Head of caudate nucleus (tissue), 42 donors: ENCODE measurements at regions not wholly inside any gene's neighbourhood (a gene's known extent, or its start where the extent isn't known, plus 50 kb on each side); places are given as distances from the start of the nearest gene placed in this dataset.
"Not testable (repeated sequence)": the region's sequence is repeated elsewhere in the genome, so short reads cannot be mapped to it uniquely, and the experiment has no call there.

ENCODE experiments used
- DNase-seq, 42 donors: peaks; one replicate each; pipeline versions ENCODE4 v3.0.0 to v3.0.0-alpha.2; 2020 to 2021; ENCODE audit warnings: mixed read lengths in 7 of 42
- intact Hi-C: fragments of 100-400 bp; cut with DNase I; formaldehyde crosslinking; loops from one replicate; pipeline ENCODE4 v1.15.0; 2022

DNA sequence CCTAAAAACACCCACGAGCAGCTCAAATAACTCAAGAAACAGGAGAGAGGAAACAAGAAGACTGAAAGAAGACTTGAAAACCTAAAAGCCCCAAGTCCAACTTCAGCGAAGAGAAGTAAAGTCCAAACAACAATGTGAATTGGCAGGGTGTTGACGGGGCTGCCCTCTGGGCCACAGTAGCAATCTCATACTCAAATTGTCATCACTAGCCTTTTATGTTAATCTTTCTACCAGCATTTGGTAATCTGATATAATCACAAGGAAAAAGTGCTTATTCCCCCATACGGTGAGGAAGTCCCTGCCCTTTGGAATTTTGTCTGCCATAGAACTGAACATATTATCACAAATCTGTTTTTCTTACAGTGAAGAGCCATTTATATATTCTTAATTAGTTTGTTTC, 51.5 kb upstream of the IFNE start:
- intact Hi-C loops = no loop called here
- DNase-seq = no peak

DNA sequence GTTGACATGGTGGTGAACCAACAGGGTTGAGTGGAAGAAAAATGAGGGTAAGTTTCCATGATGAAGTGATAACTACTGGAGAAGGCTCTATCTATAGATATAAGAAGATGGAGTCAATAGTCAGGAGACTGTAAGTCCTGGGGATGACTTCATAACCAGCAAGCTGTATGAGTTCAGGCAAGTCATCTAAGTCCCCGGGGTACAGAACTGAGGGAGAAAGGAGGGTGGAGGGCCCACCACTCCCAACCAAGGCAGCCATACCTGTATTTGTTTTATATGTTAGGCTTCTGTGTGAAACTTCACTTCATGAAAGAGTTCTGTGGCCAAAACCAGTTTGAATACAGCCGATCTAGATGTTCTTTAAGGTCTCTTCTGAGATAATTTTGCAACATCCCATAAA, 53.3 kb upstream of the IFNE start:
- intact Hi-C loops = no loop called here
- no peak for DNase-seq

DNA sequence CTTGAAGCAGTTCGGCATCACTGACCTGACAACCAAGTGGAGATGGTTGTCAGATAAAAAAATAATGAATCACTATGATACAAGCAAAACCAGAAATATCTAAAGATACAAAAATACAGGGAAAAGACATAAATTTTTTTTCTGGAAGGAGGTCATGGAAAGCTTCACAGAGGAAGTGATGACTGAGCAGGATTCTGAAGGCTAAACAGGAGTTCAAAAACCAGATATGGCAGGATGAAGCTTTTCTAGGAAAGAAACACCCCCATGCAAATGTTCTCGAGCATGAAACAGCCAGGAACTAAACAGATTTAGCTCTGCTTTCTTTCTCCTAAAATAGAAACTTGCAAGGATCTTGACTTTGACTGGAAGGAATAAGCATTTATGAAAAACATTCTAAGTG, 60.7 kb upstream of the IFNE start:
- DNase-seq = no peak
- intact Hi-C loops = no loop called here

DNA sequence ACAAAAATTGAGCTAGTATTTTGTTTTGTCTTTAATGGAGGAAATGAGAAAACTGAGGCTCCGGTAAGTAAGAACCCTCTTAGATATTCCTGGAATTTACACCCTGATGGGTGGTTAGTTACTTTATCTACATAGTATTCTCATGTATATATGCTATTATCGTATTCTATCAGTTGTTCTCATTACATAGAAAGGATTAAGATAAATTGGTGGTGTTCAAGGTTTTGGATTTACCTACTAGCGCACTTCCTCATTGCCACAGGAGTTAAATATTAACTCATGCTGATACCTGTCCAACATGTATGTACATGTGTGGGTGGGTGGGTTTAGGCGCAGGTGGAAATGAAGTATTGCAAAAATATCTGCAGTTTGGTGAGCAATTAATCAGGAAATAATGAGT, 61.1 kb upstream of the IFNE start:
- no peak for DNase-seq
- intact Hi-C loops = no loop called here

DNA sequence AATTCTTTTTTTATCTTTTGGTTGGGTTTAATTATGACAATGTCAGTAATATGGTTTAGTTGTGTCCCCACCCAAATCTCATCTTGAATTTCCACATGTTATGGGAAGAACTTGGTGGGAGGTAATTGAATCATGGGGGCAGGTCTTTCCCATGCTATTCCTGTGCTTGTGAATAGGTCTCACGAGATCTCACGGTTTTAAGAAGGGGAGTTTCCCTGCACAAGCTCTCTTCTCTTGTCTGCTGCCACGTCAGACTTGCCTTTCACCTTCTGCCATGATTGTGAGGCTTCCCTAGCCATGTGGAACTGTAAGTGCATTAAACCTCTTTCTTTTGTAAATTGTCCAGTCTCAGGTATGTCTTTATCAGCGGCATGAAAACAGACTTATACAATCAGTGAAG, 61.7 kb upstream of the IFNE start:
- intact Hi-C loops, DNase-seq: not testable (repeated sequence)

DNA sequence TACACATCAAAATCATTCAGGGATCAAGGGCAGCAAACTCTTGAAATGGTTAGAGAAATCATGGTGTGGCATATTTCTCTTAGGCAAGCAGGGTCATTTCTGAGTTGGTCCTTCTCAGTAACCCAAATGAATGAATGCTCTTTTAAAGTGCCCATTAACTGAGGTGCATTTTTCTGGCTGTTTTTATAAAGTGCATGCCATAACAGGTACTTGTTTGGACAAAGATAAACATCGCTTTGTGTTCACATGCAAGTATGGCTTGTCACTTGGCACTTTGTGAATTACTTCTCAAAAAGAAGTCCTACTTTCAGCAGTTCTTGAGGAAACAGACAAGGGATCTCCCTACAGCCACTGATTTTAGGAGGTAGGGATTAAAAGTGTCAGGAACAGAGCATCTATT, 64.8 kb upstream of the IFNE start:
- intact Hi-C loops = no loop called here
- no peak for DNase-seq

DNA sequence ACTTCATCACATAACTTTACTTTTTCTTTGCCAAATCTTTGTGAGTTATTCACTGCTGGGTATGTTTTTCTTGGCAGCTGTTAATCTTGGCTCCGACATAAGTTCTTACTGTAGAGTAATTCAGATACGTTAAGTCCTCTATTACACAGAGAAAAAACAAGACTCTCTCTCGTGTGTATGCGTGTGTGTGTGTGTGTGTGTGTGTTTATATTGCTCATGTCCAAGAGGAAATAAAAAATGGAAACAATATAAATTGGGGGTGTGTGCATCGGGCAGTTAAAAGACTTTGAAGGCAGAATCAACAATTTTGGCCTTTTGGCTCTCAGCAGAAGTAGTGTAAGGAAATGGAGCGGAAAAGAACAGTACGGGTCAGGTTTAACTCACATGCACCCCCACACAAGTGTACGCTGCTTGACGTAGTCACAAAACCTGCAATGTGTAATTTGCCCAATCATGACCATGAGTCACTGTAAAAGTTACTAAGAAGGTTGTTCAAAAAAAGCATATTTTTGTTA, 67.2 kb upstream of the IFNE start:
- intact Hi-C loops = no loop called here
- no peak for DNase-seq

DNA sequence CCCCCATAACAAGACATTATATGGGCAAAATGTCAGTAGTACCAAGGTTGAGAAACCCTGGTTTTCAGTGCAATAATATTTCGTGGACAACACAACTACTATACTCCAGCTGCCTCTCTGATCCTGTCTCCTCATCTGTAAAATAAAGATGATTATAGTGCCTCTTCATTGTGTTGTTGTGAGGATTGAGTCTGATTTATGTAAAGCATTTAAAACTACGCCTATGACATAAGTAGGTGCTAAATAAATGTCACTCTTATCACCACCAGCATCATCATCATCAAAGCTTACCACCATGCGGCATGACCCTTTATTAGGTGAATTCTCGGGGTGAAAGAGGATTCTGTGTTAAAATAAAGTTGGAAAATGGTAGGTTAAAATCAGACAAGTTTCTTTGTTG, 67.8 kb upstream of the IFNE start:
- no peak for DNase-seq
- intact Hi-C loops = no loop called here

DNA sequence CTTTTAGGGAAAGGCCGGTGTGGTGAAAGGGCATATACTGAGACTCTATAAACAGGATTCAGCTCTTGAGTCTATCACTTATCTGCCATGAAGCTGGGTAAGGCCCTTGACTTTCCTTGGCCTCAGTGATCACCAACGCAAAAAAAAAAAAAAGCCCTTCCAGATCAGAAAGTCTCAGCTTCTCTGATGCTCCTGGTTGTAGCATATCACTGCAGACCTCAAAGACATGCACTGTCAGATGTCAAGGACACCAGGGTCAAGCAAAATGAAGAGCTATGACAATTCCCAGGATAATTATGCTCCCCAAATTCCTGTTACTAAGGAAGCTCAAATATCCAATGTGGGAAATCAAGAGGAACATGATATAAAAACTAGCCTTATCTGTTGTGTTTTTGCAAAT, 68.3 kb upstream of the IFNE start:
- intact Hi-C loops = no loop called here
- DNase-seq = no peak

DNA sequence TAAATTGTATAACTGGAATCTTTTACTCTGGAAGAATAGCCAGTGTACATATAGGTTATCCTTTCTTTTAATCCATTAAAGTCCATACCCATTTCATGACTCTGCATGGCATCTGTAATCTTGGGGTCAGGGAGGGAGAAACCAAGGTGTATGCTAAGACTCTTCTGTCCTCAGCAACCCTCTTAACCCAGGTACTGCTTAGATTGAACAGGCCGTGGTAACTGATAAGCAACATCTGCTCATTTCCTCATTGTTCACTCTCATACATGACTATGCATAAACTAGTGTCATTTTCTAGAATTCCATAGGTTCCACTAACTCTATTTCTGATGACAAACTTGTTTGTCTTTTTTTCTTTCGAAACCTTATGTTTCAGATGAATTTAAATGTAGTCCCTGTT, 69.3 kb upstream of the IFNE start:
- intact Hi-C loops = no loop called here
- no peak for DNase-seq

DNA sequence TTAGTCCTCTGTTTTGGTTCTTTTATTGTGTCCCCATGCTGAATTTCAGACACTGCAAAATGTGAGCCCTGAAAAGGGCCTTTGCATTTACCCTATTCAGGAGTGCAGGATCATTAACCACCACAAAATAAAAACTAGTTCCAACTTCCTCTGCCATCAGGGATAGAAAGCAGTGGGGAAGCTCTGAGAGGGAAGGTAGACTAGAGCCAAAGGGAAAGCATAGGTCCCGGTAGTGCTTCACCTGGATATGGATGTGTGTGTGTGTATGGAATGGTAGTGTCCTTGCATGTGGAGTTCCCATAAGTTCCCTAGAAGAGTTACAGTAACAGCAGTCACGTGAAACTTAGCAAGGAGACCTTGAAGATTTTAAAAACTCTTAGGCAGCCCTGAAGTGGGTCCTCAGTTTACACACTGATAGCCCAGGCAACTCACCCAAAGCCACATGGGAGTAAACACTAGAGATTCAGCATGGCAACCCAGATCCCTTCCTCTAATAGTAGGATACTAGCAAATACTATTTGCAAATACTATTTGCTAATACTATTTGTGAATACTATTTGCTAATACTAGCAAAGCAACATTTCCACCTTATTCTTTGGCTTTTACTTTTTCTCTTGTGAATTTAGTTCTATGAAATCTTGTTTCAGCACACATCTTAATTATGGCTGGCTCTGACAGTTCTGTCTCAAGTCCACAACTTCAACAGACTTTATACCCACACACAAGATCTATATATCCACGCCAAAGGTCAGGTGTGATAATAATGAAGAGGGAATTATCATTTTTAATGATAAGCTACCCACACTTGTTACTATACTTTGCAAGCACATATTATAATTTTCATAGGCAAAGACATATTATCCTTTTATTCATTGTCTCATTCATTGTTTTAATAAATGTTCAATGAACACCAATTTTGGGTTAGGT, 70.4 kb upstream of the IFNE start:
- intact Hi-C loops = no loop called here
- DNase-seq = no peak

DNA sequence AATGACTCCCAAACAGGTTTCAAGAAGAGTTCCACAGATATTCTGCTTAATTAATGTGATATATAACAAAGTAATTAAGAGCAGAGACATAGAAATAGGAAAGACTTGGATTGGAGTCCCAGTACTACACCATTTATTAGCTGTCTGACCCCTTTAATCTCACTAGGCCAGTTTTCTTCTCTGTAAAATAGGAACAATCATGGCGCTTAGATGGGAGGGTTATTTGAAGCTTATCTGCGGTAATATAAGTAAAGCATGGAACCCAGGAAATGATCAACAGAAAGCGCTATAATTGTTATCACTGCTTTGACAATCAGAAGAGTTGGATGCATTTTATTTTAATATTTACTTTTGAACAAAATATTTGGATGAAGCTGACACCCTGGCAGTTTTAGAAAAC, 71.3 kb upstream of the IFNE start:
- no peak for DNase-seq
- intact Hi-C loops = no loop called here

DNA sequence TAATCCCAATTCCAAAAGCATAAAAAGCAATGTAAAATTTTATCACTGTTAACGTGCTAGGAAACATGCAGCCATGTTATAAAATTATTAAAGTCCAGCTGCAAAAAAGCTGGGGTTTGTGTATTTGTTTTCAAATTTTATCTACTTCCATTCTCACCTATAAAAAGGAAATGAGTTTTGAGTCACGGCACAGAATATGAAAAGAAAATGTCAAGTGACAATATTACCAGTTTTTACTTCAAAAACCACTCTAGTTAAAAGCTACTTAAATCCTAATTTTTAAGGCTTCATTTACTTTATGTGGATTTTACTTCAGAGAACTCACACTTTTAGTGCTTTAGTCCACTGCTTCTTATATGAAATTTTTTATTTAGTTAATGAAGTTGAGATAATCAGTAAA, 72.7 kb upstream of the IFNE start:
- DNase-seq = no peak
- intact Hi-C loops = no loop called here

DNA sequence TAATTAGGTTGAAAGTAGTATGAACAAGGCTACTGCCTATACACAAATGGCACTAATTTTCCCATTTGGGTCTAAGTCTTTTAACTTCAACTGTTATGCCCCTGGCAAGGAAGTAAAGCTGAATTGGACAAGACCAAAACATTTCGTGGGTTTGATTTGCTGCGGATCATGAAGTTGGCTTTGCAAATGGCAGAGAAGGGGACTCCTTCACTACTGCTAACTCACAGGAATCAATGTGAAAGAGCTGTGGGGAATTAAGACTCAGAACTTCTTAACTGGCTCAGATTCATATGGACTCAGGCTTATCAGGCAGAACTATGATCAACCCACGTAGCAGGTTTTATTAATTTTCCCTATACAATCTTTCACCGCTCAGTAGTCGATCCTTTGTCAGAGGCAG, 73.8 kb upstream of the IFNE start:
- intact Hi-C loops = no loop called here
- no peak for DNase-seq

DNA sequence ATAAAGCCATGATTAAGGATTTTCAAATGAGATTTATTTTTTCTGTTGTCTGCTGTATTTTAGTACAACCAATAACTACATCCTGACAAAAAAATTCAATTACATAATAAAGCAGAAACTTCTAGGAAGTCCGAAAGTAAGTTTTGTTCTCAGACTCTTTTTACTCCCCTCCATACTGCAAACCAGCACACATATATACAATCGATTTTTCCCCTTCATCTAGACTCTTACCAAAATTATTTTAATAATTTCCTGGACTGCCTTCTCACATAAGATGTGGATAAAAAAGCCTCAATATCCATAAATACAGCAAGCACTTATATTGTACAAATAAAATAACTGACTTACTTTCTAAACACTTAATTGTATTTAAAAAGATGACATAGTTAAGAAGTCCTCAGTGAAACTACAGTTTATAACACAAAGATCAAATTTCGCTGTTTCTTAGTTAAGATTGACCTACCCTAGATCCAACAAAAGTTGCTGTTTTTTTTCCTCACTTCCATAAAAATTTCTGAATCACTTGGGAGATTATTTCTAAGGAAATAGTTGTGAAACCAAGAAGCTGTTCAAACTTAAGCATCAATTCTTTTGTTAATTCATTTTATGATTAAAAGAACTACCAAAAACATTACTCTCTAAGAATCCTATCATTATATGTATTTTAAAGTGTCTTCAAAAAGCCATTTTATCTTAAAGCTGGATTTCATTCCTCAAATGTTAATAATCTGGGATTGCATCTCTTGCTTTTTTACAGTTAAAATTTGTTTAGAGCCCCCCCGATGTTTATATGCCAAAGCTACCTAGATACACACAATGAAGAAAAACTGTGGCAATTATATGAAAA, 74.7 kb upstream of the IFNE start:
- intact Hi-C loops = no loop called here
- no peak for DNase-seq

DNA sequence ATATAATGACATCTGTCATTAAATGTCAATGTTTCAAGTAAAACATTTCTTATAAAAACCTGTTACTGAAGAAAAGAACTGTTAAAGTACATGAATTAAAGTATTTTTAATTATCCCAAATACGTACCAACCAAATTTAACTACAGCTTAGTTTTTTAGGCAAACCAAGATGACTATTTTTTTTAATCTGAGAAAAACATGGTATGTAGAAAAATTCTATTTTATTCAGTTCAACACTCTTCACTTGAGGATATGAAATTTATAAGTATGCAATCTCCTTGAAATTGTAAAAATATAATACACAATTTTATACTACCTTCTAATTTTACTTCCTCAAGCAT, 75.3 kb upstream of the IFNE start:
- intact Hi-C loops = no loop called here
- no peak for DNase-seq

DNA sequence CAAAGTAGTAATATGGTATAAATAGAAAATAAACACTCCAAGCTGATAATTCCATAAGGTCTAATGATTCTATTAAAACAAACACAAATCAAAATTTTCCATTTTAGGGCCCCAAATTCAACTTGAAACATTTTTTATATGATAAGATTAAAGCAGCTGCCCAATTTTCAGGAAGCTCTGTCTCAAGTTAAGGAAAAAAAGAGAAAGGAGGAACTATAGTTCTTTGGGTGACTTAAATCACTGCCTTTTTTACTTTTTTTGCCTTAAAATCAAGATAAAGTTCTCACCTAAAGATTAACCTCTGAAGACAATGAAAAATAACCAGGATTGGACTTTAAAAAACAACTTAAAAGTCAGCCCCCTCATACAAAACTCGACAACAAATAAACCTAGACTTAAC, 76.0 kb upstream of the IFNE start:
- no peak for DNase-seq
- intact Hi-C loops = no loop called here

DNA sequence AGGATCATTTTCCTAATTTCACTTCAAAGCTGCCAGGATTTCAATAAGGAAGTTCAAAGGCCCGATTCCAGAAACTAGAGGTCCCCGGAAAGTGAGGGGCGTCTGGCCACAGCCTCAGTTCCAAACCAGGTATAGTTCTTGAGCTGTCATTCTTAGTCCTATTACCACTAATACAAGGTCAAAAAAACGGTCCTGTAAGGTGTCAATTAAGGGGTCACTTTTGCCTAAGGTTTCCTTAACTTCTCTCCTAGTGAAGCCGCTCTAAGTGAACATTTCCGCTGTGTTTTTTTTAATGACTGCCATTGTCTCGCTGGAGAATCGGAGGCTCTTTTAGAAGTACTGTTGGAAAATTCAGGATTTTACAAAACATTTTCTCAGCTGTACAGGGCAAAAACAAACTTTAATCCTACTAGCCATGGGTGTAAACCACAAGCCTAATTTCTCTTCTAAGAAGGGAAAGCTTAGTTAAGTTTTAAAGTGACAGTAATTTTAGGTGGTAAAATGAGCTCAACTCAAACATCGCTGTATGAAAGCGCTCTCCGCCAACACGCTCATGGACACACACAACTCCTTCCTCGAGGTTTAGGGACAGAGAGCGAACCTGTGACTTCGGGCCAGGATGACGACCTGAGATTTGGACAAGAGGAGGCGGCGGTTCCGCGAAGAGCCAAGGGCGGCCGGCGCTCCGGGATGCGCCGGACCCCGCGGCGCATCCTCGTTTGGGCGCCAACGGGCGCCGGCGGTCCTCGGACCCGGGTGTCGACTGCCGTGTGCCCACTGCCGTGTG, 76.7 kb upstream of the IFNE start:
- peak in 1 of 42 donors; percentile 5 for DNase-seq
- intact Hi-C loops = no loop called here

DNA sequence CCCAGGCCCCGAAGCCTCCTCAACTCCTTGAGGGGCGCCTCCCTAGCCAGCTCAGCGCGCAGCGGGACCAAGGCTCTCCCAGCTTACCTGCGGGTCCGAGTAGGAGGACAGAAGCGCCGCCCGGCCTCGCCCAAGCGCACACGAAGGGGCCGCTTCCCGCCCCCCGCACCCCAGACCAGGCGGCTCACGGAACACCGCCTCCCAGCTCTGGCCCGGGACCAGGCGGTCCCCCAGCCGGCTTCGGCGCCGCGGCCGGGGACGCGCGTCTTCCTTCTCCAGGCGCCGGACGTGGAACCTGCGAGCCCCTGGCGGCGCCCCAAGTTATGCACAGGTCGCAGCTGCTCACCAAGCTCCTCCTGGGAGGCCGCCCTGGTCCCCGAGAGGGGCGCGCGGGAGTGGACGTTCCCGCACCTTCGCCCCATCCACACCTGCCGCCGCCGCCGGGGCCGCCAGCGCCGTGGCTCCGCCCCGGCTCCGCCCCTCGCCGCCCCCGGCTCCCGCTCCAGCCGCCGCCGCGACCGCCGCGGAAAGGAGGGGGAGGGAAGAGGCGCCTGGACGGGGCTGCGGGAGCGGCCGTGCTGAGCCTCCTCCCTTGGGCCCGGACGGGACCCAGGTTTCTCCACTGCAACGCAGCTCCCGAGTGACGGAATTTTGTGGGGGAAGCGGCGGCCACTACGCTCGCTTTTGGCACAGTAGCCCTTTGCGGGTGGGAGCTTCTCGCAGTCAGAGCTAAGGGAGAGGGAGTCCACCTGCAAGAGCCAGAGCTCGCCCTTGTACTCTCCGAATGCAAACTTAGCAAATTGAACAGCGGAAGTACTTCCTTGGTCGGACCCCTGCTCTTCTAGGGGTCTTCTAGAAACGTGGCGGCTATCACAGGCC, 77.5 kb upstream of the IFNE start:
- intact Hi-C loops = no loop called here

More for the DNA sequence above, 77.5 kb upstream of the IFNE start:
- peak in 20 of 42 donors; percentile 5 to 56 (median 26) for DNase-seq
